Sigmoid colon (tissue), 6 donors: ENCODE measurements at regions not wholly inside any gene's neighbourhood (a gene's known extent, or its start where the extent isn't known, plus 50 kb on each side); places are given as distances from the start of the nearest gene placed in this dataset.

Experiments
- DNase-seq: peaks from one replicate; pipeline ENCODE4 v3.0.0-alpha.2; 2019
- H3K27ac ChIP-seq, 4 donors: fragments of 200-600 bp; sonication (generic); one replicate each; pipeline ENCODE4 v1.5.1; 2016 to 2019; ENCODE audit warnings: mild to moderate bottlenecking in 1 of 4
- H3K27me3 ChIP-seq, 3 donors: fragments of 200-600 bp; sonication (generic); one replicate each; pipeline ENCODE4 v1.5.1; 2019; ENCODE audit warnings: mild to moderate bottlenecking in 1 of 3
- H3K36me3 ChIP-seq, 4 donors: fragments of 200-600 bp; sonication (generic); one replicate each; pipeline ENCODE4 v1.5.1; 2016 to 2019
- H3K4me1 ChIP-seq, 4 donors: fragments of 200-600 bp; sonication (generic); one replicate each; pipeline ENCODE4 v1.5.1; 2017 to 2019
- H3K4me3 ChIP-seq, 4 donors: fragments of 200-600 bp; sonication (generic); one replicate each; pipeline ENCODE4 v1.5.1; 2017 to 2019; ENCODE audit warnings: mild to moderate bottlenecking in 2 of 4, moderate library complexity in 1 of 4
- H3K9me3 ChIP-seq, 4 donors: fragments of 200-600 bp in 3 of 4; sonication (generic) in 3 of 4; one replicate each; pipeline versions ENCODE4 v1.5.1 to v1.6.1; 2013 to 2019
- CTCF ChIP-seq, 4 experiments: fragments of 450-650 bp in 3 of 4; fragments of 200-600 bp in 1 of 4; IDR thresholded peaks; one replicate each; pipeline ENCODE4 v1.5.1; 2016 to 2019; ENCODE audit warnings: antibody characterized with exemption in 4 of 4, mild to moderate bottlenecking in 3 of 4, moderate library complexity in 2 of 4
- EP300 ChIP-seq, 4 donors: sonication (generic); formaldehyde crosslinking; IDR thresholded peaks; one replicate each; pipeline ENCODE4 v1.6.1; 2017; ENCODE audit warnings: antibody characterized with exemption in 4 of 4
- POLR2A ChIP-seq, 2 donors: fragments of 450-650 bp; IDR thresholded peaks; one replicate each; pipeline ENCODE4 v1.6.1; 2016; ENCODE audit warnings: antibody characterized with exemption in 2 of 2, mild to moderate bottlenecking in 2 of 2, moderate library complexity in 2 of 2
- POLR2AphosphoS5 ChIP-seq, 4 donors: sonication (generic); formaldehyde crosslinking; IDR thresholded peaks; one replicate each; pipeline ENCODE4 v1.6.1; 2017; ENCODE audit warnings: antibody characterized with exemption in 4 of 4
- WGBS, 2 donors: extraction: QIAGEN DNeasy Blood & Tissue Kit; methylation state at CpG; one replicate each; pipeline ENCODE4 v1.1.7; 2013; 5-methylcytosine and 5-hydroxymethylcytosine counted together
- intact Hi-C: fragments of 100-400 bp; cut with DNase I; formaldehyde crosslinking; loops from one replicate; pipeline ENCODE4 v1.15.1; 2023
- donor health status: healthy with polysubstance abuse.
- donor health status: healthy.

GRCh38 chr14:65330416-65330815 is 82.1 kb upstream of the FUT8 start:
- no peak for DNase-seq
- WGBS, 2 donors = 72 to 81% methylated on average over 1 of the region's 1 CpG
- TF ChIP-seq CTCF (IDR thresholded peaks at IDR 0.05) (no peak), POLR2AphosphoS5 (IDR thresholded peaks at IDR 0.05) (no peak), EP300 (IDR thresholded peaks at IDR 0.05) (no peak), POLR2A (IDR thresholded peaks at IDR 0.05) (no peak)

GRCh38 chr14:65331652-65332051 is 80.9 kb upstream of the FUT8 start:
- Histone ChIP-seq H3K27ac (no peak overlapping the region), H3K27me3 (no peaks in the 10 kb centered on the region), H3K4me3 (no peak overlapping the region), H3K4me1 (peaks cover 0 to 37% (median 21%) of the 10 kb centered on the region in 4 donors), H3K36me3 (no peaks in the 10 kb centered on the region), H3K9me3 (no peaks in the 10 kb centered on the region)
- TF ChIP-seq EP300 (IDR thresholded peaks at IDR 0.05) (no peak), POLR2A (IDR thresholded peaks at IDR 0.05) (no peak), CTCF (IDR thresholded peaks at IDR 0.05) (no peak), POLR2AphosphoS5 (IDR thresholded peaks at IDR 0.05) (no peak)
- no peak for DNase-seq
- WGBS, 2 donors = 82 to 90% methylated on average over 3 of the region's 3 CpGs
- intact Hi-C loops = no loop called here

More at GRCh38 chr14:65330416-65330815, 82.1 kb upstream of the FUT8 start:
- H3K27ac ChIP-seq = no peak overlapping the region
- no peaks in the 10 kb centered on the region for H3K27me3 ChIP-seq
- no peaks in the 10 kb centered on the region for H3K9me3 ChIP-seq
- H3K4me1 ChIP-seq = peaks cover 0 to 32% (median 18%) of the 10 kb centered on the region in 4 donors
- H3K4me3 ChIP-seq = no peak overlapping the region
- H3K36me3 ChIP-seq = no peaks in the 10 kb centered on the region
- intact Hi-C loops = no loop called here

DNA sequence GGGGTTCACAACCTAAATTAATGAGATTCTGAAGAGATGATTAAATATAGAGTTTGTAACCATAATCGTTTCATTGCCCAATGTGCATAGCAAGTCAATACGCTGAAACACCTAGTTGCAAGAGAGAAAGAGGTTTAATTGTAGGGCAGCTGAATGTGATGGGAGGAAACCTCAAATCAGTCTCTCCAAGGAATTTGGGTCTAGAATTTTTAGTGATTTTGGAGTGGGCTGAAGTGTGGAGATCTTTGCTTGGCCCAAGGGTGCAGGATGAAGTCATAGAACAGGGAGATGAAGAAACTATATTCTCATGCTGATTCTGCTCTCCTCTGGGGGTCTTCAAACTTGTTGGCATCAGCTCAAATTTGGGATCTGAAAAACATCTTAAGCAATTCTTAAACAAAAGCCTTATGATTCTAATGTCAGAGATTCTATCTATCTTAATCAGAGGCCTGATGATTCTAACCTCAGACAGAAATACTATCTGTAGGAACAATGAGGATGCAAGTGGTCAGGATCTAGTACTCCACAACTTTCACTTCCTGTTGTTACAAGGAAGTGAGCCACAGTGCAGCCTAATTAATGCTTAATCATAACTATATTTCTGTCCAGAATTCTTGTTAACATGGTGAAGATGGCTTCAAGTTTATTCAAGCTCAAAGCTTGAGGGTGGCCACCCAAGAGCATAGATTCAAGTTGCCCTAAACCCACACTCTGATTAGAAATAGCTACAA is 80.2 kb upstream of the FUT8 start:
- intact Hi-C loops = no loop called here
- TF ChIP-seq POLR2A (IDR thresholded peaks at IDR 0.05) (no peak), CTCF (IDR thresholded peaks at IDR 0.05) (no peak), EP300 (IDR thresholded peaks at IDR 0.05) (no peak)
- no peak for DNase-seq
- H3K27me3 ChIP-seq = no peaks in the 10 kb centered on the region
- no peak overlapping the region for H3K27ac ChIP-seq
- no peaks in the 10 kb centered on the region for H3K9me3 ChIP-seq
- no peak overlapping the region for H3K4me3 ChIP-seq
- H3K36me3 ChIP-seq = no peaks in the 10 kb centered on the region
- peaks cover 0 to 37% (median 21%) of the 10 kb centered on the region in 4 donors for H3K4me1 ChIP-seq
- 89 to 96% methylated on average over 2 of the region's 2 CpGs for WGBS, 2 donors

GRCh38 chr14:65333943-65334687 is 78.4 kb upstream of the FUT8 start:
- no peaks in the 10 kb centered on the region for H3K27me3 ChIP-seq
- H3K4me3 ChIP-seq = no peak overlapping the region
- peaks cover 0 to 37% (median 21%) of the 10 kb centered on the region in 4 donors for H3K4me1 ChIP-seq
- intact Hi-C loops = no loop called here
- 36 to 41% methylated on average over 8 of the region's 8 CpGs for WGBS, 2 donors
- no peaks in the 10 kb centered on the region for H3K9me3 ChIP-seq
- H3K36me3 ChIP-seq = no peaks in the 10 kb centered on the region
- no peak for TF ChIP-seq CTCF (IDR thresholded peaks at IDR 0.05)
- peak in 3 of 4 donors; percentile 21 to 68 (median 43) for TF ChIP-seq POLR2AphosphoS5 (IDR thresholded peaks at IDR 0.05)
- peak in 1 of 4 donors; percentile 56 for TF ChIP-seq EP300 (IDR thresholded peaks at IDR 0.05)
- DNase-seq = peak; percentile 70
- H3K27ac ChIP-seq = peak overlapping the region in 3 of 4 donors; percentile 23 to 42 (median 38)
